ENCODE measurements at regions not wholly inside any gene's neighbourhood (a gene's known extent, or its start where the extent isn't known, plus 50 kb on each side); places are given as distances from the start of the nearest gene placed in this dataset.

DNA sequence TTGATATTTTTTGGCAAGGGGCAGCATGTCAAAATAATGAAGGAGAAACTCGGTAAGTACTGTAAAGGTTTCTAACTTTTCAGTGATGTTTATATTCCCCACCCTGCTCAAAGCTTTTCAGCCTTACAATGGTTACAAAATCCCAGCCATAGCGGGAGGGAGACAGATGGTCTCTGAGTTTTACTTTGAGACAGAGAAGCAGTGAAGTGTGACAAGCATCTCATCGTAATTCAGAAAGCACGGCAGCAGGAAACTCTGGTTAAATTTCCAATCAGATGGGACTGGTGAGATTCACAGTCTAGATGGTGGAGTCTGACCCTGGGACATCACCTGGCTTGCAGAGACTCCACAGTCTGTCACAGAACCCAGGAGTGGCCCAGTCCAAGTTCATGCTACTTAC, 448.0 kb upstream of the AMELY start:
- TF ChIP-seq, protein P1, sequence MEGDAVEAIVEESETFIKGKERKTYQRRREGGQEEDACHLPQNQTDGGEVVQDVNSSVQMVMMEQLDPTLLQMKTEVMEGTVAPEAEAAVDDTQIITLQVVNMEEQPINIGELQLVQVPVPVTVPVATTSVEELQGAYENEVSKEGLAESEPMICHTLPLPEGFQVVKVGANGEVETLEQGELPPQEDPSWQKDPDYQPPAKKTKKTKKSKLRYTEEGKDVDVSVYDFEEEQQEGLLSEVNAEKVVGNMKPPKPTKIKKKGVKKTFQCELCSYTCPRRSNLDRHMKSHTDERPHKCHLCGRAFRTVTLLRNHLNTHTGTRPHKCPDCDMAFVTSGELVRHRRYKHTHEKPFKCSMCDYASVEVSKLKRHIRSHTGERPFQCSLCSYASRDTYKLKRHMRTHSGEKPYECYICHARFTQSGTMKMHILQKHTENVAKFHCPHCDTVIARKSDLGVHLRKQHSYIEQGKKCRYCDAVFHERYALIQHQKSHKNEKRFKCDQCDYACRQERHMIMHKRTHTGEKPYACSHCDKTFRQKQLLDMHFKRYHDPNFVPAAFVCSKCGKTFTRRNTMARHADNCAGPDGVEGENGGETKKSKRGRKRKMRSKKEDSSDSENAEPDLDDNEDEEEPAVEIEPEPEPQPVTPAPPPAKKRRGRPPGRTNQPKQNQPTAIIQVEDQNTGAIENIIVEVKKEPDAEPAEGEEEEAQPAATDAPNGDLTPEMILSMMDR (IDR thresholded peaks at IDR 0.05), result no peak
- TF ChIP-seq POLR2AphosphoS5 (IDR thresholded peaks at IDR 0.05), result no peak

Data from breast epithelium (tissue), 3 donors.